ENCODE measurements at regions not wholly inside any gene's neighbourhood (a gene's known extent, or its start where the extent isn't known, plus 50 kb on each side); places are given as distances from the start of the nearest gene placed in this dataset.

DNA sequence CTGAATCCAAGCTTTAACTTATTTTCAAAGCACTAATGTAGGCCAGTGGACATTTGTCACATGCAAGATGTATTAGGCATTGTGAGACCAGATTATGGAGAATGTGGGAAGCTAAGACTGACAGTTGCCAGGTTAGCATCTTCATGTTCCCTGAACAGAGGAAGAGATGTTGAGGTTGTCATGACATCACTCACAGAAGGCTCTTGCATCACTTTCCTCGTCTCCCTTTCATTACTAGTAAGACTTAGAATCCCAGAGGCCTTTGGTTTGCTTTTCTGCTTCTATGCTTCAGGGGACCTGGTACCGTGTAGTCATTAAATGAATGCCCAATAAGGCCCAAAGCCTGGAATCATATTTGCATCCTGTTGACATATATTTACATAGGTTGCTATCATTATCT, 76.4 kb upstream of the RPS23 start:
- Histone ChIP-seq H3K4me3 (no peak overlapping the region), H3K27ac (peak overlapping the region; percentile 59 to 61), H3K4me1 (peaks cover 0 to 58% (median 16%) of the 10 kb centered on the region in 4 donors), H3K27me3 (no peaks in the 10 kb centered on the region), H3K9me3 (no peaks in the 10 kb centered on the region), H3K36me3 (no peaks in the 10 kb centered on the region)
- DNase-seq, result no peak
- TF ChIP-seq, protein P1, sequence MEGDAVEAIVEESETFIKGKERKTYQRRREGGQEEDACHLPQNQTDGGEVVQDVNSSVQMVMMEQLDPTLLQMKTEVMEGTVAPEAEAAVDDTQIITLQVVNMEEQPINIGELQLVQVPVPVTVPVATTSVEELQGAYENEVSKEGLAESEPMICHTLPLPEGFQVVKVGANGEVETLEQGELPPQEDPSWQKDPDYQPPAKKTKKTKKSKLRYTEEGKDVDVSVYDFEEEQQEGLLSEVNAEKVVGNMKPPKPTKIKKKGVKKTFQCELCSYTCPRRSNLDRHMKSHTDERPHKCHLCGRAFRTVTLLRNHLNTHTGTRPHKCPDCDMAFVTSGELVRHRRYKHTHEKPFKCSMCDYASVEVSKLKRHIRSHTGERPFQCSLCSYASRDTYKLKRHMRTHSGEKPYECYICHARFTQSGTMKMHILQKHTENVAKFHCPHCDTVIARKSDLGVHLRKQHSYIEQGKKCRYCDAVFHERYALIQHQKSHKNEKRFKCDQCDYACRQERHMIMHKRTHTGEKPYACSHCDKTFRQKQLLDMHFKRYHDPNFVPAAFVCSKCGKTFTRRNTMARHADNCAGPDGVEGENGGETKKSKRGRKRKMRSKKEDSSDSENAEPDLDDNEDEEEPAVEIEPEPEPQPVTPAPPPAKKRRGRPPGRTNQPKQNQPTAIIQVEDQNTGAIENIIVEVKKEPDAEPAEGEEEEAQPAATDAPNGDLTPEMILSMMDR (IDR thresholded peaks at IDR 0.05), result no peak
- intact Hi-C loops (cut with DNase I; ENCODE audit: low total_unique reads), result loop anchor here (10.0 kb wide), 2 partner anchors 280 to 1210 kb away; no protein-coding TSS in a partner anchor

DNA sequence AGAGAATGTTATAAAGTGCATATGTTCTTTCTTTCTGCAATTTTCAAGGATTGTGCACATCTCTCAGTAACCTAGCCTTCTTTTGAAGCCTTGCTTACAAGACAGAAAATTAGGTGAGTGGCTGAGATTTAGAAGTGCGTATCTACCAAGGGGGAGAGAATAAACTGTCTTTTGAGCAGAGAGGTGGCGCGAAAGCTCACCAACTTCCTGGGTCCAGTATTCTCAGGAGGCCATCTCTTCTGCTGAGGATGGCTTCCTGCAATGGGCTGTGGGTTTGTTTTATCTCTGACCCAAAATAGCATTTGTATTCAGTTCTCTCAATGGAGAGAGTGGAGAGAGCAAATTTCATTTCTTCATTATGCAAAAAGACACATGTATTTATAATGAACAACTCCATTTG, 75.4 kb upstream of the RPS23 start:
- no peak for DNase-seq
- Histone ChIP-seq H3K36me3 (no peaks in the 10 kb centered on the region), H3K27me3 (no peaks in the 10 kb centered on the region), H3K4me3 (no peak overlapping the region), H3K4me1 (peaks cover 0 to 58% (median 22%) of the 10 kb centered on the region in 4 donors), H3K27ac (peak overlapping the region; percentile 0 to 30), H3K9me3 (no peaks in the 10 kb centered on the region)
- TF ChIP-seq, protein P1 (IDR thresholded peaks at IDR 0.05), result no peak
- intact Hi-C loops (cut with DNase I; ENCODE audit: low total_unique reads), result loop anchor here (10.0 kb wide), 2 partner anchors 281 to 1211 kb away; no protein-coding TSS in a partner anchor

- Histone ChIP-seq H3K27me3 (no peaks in the 10 kb centered on the region), H3K4me3 (no peak overlapping the region), H3K9me3 (no peaks in the 10 kb centered on the region), H3K36me3 (no peaks in the 10 kb centered on the region), H3K4me1 (peaks cover 0 to 64% (median 31%) of the 10 kb centered on the region in 4 donors), H3K27ac (peak overlapping the region; percentile 58 to 77)
- TF ChIP-seq, protein P1 (IDR thresholded peaks at IDR 0.05), result no peak
- intact Hi-C loops (cut with DNase I; ENCODE audit: low total_unique reads), result loop anchor here (10.0 kb wide), 2 partner anchors 283 to 1213 kb away; no protein-coding TSS in a partner anchor
- DNase-seq, result no peak
Measured at GRCh38 chr5:82352146-82352791, 74.1 kb upstream of the RPS23 start.

DNA sequence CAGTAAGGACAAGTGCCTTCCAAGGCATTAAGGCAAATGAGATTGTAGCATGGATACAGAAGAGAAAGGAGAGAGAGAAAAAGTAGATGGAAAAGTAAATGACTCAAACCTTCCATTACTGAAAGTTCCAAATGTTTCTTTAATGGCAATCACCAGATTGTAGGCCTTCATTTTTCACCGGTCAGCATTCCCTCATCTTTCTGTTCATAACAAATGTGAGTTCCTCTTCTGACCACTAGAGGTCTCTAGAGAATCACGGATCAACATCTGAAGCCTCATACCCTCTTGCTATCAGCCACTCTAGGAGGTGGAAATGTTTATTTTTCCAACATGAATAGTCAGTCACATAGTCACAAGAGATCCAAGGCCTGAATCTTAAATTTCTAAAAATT, 73.6 kb upstream of the RPS23 start:
- no peak for DNase-seq
- TF ChIP-seq, protein P1 (IDR thresholded peaks at IDR 0.05), result peak; percentile 75 to 93
- peaks cover 0 to 64% (median 35%) of the 10 kb centered on the region in 4 donors for H3K4me1 ChIP-seq
- H3K36me3 ChIP-seq, result no peaks in the 10 kb centered on the region
- H3K9me3 ChIP-seq, result no peaks in the 10 kb centered on the region
- H3K4me3 ChIP-seq, result no peak overlapping the region
- intact Hi-C loops (cut with DNase I; ENCODE audit: low total_unique reads), result loop anchor here (10.0 kb wide), 2 partner anchors 283 to 1213 kb away; no protein-coding TSS in a partner anchor
- peak overlapping the region; percentile 68 to 77 for H3K27ac ChIP-seq
- no peaks in the 10 kb centered on the region for H3K27me3 ChIP-seq

DNA sequence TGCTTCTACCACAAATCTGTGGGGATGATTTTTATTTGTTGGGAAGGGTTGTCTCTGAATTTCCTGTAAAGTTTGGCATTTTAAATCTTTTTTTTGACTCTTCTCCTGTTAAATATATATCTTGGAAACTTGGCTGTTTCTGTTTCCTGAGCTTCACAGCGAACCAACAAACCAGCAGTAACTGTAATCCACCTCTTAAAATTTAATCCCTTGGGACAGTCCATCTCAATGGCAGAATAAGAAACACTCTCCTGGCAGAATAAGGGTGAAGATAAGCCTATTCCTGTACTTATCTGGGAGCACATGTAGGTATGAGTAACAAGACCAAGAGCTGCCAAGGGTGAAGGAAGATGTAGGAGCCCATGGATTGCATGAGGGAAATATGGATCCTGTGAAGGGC, 73.1 kb upstream of the RPS23 start:
- TF ChIP-seq, protein P1 (IDR thresholded peaks at IDR 0.05), result no peak
- Histone ChIP-seq H3K27me3 (no peaks in the 10 kb centered on the region), H3K27ac (peak overlapping the region; percentile 68 to 77), H3K9me3 (no peaks in the 10 kb centered on the region), H3K4me3 (no peak overlapping the region), H3K36me3 (no peaks in the 10 kb centered on the region), H3K4me1 (peaks cover 0 to 64% (median 36%) of the 10 kb centered on the region in 4 donors)
- no peak for DNase-seq
- intact Hi-C loops (cut with DNase I; ENCODE audit: low total_unique reads), result loop anchor here (10.0 kb wide), 2 partner anchors 284 to 1214 kb away; no protein-coding TSS in a partner anchor

Measured in tibial artery (tissue), 4 donors.